NCI-H2227 treated with DMSO at 0.1 percent for 48 hours (cell line): ENCODE measurements at regions not wholly inside any gene's neighbourhood (a gene's known extent, or its start where the extent isn't known, plus 50 kb on each side); places are given as distances from the start of the nearest gene placed in this dataset.

Experiments used
- DNase-seq: peaks from one replicate; lab custom pipeline; 2025; lab: John Stamatoyannopoulos, UW

DNA sequence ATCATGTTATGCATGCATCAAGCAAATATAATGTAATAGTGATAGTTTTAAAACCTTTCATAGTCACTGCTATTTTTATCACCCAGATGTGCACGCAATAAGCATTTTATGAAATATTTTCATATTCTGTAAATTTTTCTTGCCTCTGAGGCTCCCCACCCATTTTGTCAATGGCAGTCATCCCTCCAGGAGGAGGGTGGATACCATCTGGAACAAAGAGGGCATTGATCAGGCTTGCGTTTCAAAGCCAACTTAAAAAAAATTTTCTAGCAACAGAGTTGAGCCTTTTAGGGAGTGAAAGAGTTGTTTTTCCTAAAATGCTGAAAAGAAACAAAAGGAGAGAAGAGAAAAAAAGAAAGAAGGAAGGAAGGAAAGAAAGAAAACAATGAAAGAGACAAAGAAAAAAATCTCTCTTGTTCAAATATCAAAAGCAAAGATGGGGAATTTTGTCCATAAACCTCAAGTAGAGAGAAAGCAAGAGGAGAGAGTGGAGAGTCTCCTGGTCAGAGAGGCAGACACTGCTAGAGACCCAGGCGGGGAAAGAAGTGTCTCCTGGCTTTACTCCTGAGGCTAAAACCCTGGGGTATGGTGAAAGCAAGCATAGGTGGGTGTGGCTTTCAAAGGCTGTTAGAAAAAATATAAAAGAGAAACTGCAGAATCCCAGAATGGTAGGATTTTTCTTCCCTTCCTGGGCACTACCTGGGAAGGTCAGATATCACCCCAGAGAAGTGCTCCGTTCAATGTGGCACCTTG, 63.6 kb upstream of the KLF12 start:
- DNase-seq, result no peak

DNA sequence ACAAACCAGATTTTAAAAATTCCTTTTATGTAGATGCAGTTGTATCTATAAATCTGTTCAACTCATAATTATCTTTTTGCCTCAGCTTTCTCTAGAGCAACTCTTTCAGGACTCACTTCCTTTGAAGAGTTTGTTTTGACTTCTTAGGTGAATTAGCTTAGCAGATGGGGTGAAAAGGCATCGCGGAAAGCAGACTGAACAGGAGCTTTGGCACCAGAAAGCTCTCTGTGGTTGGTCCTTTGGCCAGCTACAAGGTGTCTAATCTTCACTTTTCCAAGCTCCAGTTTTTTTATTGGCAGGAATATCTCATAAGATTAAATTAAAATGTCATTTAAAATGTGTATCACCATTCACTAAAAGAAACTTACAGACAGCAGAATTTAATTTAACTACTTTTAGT, 60.6 kb upstream of the KLF12 start:
- no peak for DNase-seq

DNA sequence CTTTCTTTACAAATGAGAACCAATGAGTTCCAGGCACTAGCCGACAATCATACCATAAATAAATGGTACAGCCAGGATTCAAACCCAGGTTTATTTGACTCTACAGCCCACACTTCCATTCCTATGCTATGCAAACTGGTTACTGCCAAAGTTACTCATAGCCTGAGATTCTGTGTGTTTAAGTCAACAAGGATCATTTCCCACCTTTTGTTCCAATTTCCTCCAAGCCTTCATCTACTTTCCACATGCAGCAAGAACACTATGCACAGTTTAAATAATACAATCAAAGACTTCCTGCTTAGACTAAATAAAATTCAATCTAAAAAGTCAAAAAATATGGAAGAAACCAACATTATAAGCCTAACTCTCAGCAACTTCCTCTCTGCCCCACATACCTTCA, 59.2 kb upstream of the KLF12 start:
- DNase-seq, result no peak

DNA sequence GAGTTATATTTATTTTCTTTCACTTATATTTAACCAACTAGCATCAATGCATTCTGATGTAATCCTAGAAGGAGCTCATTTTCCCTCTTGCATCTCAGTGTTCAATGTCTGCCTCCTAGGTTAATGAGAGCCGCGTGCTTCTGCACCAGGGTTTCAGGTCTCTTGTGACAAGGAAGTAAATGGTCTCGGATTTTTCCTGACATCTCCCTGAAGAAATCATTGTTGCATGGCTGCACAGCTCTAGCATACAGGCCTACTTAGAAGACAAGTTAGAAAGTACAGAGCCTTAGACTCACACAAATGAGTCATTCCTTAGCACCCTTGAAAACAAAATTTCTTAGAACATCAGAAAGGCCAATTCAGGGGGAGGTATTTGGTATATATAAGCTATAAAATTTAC, 57.2 kb upstream of the KLF12 start:
- DNase-seq, result no peak

DNA sequence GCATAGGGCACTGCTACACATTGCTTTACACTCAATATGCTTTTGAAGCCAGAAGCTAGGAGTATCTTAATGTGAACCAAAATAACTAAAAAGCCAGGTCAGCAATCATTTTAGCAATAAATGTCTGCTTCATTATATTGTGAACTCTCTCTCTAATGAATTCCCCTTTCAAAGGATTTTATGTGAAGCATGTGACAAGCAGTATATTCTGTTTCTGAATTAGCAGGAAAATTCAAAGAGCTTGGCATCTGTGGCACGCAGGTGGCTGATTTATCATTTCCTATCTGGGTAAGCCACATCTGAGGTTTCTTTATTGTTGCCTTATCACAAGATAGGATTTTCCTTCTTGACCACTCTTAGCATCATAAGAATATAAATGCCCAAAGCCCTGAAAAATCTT, 56.8 kb upstream of the KLF12 start:
- DNase-seq, result no peak

DNA sequence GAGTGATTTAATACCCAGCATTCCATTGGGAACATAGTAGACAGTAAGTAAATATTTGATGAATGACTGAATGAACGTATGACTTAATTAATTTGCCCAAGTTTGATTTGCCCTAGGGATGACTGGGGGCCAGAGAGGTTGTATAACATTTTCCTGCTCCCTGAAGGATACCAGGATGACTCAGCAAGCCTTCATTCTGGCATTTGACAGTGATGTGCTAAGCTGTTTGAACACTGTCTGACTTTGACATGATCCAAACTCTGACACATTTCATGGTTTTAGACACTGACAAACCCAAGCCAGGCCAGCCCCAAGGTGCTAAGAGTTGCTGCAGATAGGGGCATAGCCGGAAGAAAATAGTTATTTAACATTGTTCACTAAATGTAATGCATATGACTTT, 53.4 kb upstream of the KLF12 start:
- no peak for DNase-seq

DNA sequence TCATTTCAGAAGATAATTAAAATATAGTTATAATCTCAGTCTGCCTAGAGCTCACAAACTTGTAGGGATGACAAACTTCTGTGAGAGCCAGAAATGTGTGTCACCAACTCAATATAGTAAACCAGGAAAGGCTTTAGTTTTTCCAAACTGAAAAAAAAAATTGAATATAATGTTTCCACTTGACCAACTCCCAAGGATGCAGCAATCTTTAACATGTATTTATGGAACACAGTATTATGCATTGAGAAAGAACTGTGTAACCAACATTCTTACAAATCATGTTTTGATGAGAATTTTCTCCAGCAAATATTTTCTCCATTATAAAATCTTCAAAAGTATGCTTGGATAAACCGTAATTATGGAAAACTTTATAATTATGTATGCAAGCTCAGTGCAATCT, 50.1 kb upstream of the KLF12 start:
- DNase-seq, result no peak
